K562 (cell line): ENCODE measurements at regions not wholly inside any gene's neighbourhood (a gene's known extent, or its start where the extent isn't known, plus 50 kb on each side); places are given as distances from the start of the nearest gene placed in this dataset.

Experiments used
- ATAC-seq: fragments of 200-7000 bp; cut with Tn5 transposase; 3 replicates; pipeline ENCODE4 v1.9.1; 2020; ENCODE audit warnings: moderate library complexity
- BruUV-seq: library from RNA; stranded (reverse); fragments of 400-500 nt; replicated peaks from 2 replicates; lab custom pipeline; 2021; lab: Mats Ljungman, UMichigan
- CTCF ChIA-PET: fragments of 300-600 bp; formaldehyde crosslinking; extraction: SDS; loops from one replicate; lab custom pipeline; 2021; ENCODE audit warnings: low intra/inter-chr PET ratio; lab: Yijun Ruan, JAX
- POLR2A ChIA-PET: fragments of 300-600, 350-650 bp; sonication (Branson Sonifier 250); formaldehyde crosslinking; extraction: SDS; loops from one replicate; lab custom pipeline; 2021; ENCODE audit warnings: antibody characterized with exemption, inconsistent platforms; lab: Yijun Ruan, JAX
- DNase-seq, 4 experiments: peaks; one replicate each; pipeline versions ENCODE4 v3.0.0 to v3.0.0-alpha.2; 2011 to 2018; ENCODE audit warnings: low spot score in 3 of 4, mixed read lengths in 3 of 4; ENCODE audit errors: extremely low read depth in 1 of 4
- FAIRE-seq: peaks from 2 replicates; lab custom pipeline; 2011; peaks lifted over from hg19 to GRCh38; lab: Jason Lieb, UNC
- H2AFZ ChIP-seq: 2 replicates; pipeline ENCODE4 v1.6.0; 2011; ENCODE audit warnings: low read depth, low read length, control low read depth, inconsistent platforms
- H3K27ac ChIP-seq: fragments of 200-600 bp; 3 replicates; pipeline ENCODE4 v1.8.0; 2011; ENCODE audit warnings: low read depth, mild to moderate bottlenecking, control low read depth, inconsistent platforms, low read length, moderate library complexity, mixed read lengths; ENCODE audit errors: extremely low read depth
- H3K27me3 ChIP-seq, 2 experiments: fragments of 300-600 bp in 1 of 2; 2 replicates in 1 of 2; 3 replicates in 1 of 2; pipeline versions ENCODE4 v1.6.0 to v1.8.0; 2011; ENCODE audit warnings: inconsistent platforms in 2 of 2, low read length in 2 of 2, mild to moderate bottlenecking in 1 of 2, mixed read lengths in 1 of 2, moderate library complexity in 1 of 2; ENCODE audit not compliant: control insufficient read depth in 2 of 2, insufficient read depth in 2 of 2
- H3K36me3 ChIP-seq: fragments of 300-600 bp; 3 replicates; pipeline ENCODE4 v1.8.0; 2011; ENCODE audit warnings: mild to moderate bottlenecking, low read length, inconsistent platforms; ENCODE audit not compliant: control insufficient read depth, insufficient read depth
- H3K4me1 ChIP-seq, 2 experiments: fragments of 200-600 bp in 1 of 2; replicated peaks in 1 of 2; 2 replicates in 1 of 2; 3 replicates in 1 of 2; pipeline versions ENCODE4 v1.5.1 to v1.8.0; 2011; ENCODE audit warnings: inconsistent platforms in 2 of 2, low read length in 2 of 2, mild to moderate bottlenecking in 1 of 2, mixed read lengths in 1 of 2, moderate library complexity in 1 of 2; ENCODE audit not compliant: control insufficient read depth in 2 of 2, insufficient read depth in 2 of 2
- H3K4me2 ChIP-seq: 2 replicates; pipeline ENCODE4 v1.6.1; 2011; ENCODE audit warnings: low read length, control low read depth, inconsistent platforms, mixed read lengths; ENCODE audit not compliant: insufficient read depth
- H3K4me3 ChIP-seq: fragments of 200-600 bp; sonication (generic), shearing (Covaris generic); 2 replicates; pipeline ENCODE4 v1.5.1; 2016; ENCODE audit warnings: control low read depth, inconsistent platforms
- H3K79me2 ChIP-seq: fragments of 200-600 bp; 3 replicates; pipeline ENCODE4 v1.8.0; 2011; ENCODE audit warnings: low read length, inconsistent platforms; ENCODE audit not compliant: control insufficient read depth, insufficient read depth
- H3K9ac ChIP-seq, 2 experiments: 2 replicates each; pipeline versions ENCODE4 v1.6.0 to v1.6.1; 2011; ENCODE audit warnings: low read depth in 2 of 2, low read length in 2 of 2, control low read depth in 1 of 2, inconsistent platforms in 1 of 2, mild to moderate bottlenecking in 1 of 2, mixed read lengths in 1 of 2; ENCODE audit not compliant: insufficient read depth in 1 of 2
- H3K9me1 ChIP-seq: one replicate; pipeline ENCODE4 v1.6.0; 2011; ENCODE audit warnings: inconsistent platforms, mild to moderate bottlenecking, low read length, moderate library complexity; ENCODE audit not compliant: control insufficient read depth, insufficient read depth
- H3K9me3 ChIP-seq: replicated peaks from 2 replicates; pipeline ENCODE4 v1.5.1; 2011; ENCODE audit warnings: low read depth, low read length, inconsistent platforms; ENCODE audit not compliant: control insufficient read depth, insufficient read depth
- H4K20me1 ChIP-seq: replicated peaks from 2 replicates; pipeline ENCODE4 v1.6.1; 2011; ENCODE audit warnings: low read length, inconsistent platforms, mixed read lengths; ENCODE audit not compliant: control insufficient read depth, insufficient read depth
- E2F6 ChIP-seq, 2 experiments: IDR thresholded peaks; 2 replicates each; pipeline ENCODE4 v1.6.1; 2011; ENCODE audit warnings: borderline replicate concordance in 1 of 2, control low read depth in 1 of 2, low read depth in 1 of 2, low read length in 1 of 2, mild to moderate bottlenecking in 1 of 2, mixed read lengths in 1 of 2, moderate library complexity in 1 of 2; ENCODE audit not compliant: insufficient read depth in 1 of 2, insufficient read length in 1 of 2, poor library complexity in 1 of 2, severe bottlenecking in 1 of 2; ENCODE audit errors: extremely low read depth in 1 of 2
- FOXJ2 ChIP-seq: fragments of 200-800 bp; sonication (Bioruptor generic); IDR thresholded peaks from 2 replicates; pipeline ENCODE4 v1.6.1; 2016; ENCODE audit warnings: missing genetic modification characterization, missing compliant biosample characterization
- MCM7 ChIP-seq, 2 experiments: fragments of 450-650 bp; IDR thresholded peaks; 2 replicates each; pipeline ENCODE4 v1.6.1; 2016 to 2018
- MGA ChIP-seq: fragments of 450-650 bp; IDR thresholded peaks from 2 replicates; pipeline ENCODE4 v1.6.1; 2016; ENCODE audit warnings: mild to moderate bottlenecking, moderate library complexity
- OTX1 ChIP-seq: fragments of 450-650 bp; formaldehyde crosslinking; IDR thresholded peaks from 2 replicates; pipeline ENCODE4 v1.4.0; 2022; ENCODE audit warnings: mild to moderate bottlenecking
- RBM39 ChIP-seq: fragments of 200-400 bp; formaldehyde crosslinking; optimal IDR thresholded peaks from 2 replicates; pipeline ENCODE3; 2018; ENCODE audit warnings: low read depth, low read length
- ZNF277 ChIP-seq: fragments of 250-450 bp; sonication (Bioruptor Pico); IDR thresholded peaks from 2 replicates; pipeline ENCODE4 v1.8.0; 2022; ENCODE audit warnings: inconsistent platforms, mild to moderate bottlenecking, moderate library complexity, borderline replicate concordance
- ZNF830 ChIP-seq: fragments of 250-450 bp; sonication (Bioruptor Pico); IDR thresholded peaks from 2 replicates; pipeline ENCODE4 v1.5.0; 2021; ENCODE audit warnings: mild to moderate bottlenecking
- WGBS: fragments of 100-300 bp; shearing (Covaris generic); methylation state at CpG from one replicate; pipeline ENCODE4 v1.1.6; 2016; ENCODE audit warnings: low coverage, mixed read lengths; ENCODE audit not compliant: insufficient coverage; ENCODE audit errors: missing lambda C conversion rate; 5-methylcytosine and 5-hydroxymethylcytosine counted together
- in situ Hi-C: fragments of 300-500 bp; cut with MboI; formaldehyde crosslinking; loops from 4 replicates; pipeline ENCODE4 v1.15.0; 2018; ENCODE audit warnings: inconsistent platforms, mixed read lengths
- intact Hi-C: fragments of 100-400 bp; cut with micrococcal nuclease; formaldehyde crosslinking; loops from 2 replicates; pipeline ENCODE4 v1.14.2; 2022

GRCh38 chr13:53340505-53341143 lies 312.0 kb downstream of the OLFM4 start:
- Histone ChIP-seq H3K79me2 (no peaks in the 10 kb centered on the region), H3K27me3 (no peaks in the 10 kb centered on the region), H3K9me1 (no peaks in the 10 kb centered on the region), H3K9me3 (no peaks in the 10 kb centered on the region), H4K20me1 (no peaks in the 10 kb centered on the region), H3K36me3 (no peaks in the 10 kb centered on the region), H2AFZ (no peak overlapping the region), H3K27ac (no peak overlapping the region), H3K4me3 (no peak overlapping the region), H3K4me2 (no peak overlapping the region), H3K4me1 (no peaks in the 10 kb centered on the region), H3K9ac (no peak overlapping the region)
- in situ Hi-C loops (no loop called here), intact Hi-C loops (no loop called here)
- ChIA-PET POLR2A (no interaction called here), CTCF (no interaction called here)
- WGBS, result 0% methylated on average over 1 of the region's 1 CpG
- FAIRE-seq (no peak), ATAC-seq (no peak), DNase-seq (no peak)
- no TSS peak for BruUV-seq
- no peak for TF ChIP-seq ZNF830 (CRISPR knock-in tag)
- TF ChIP-seq MGA, result no peak
- no peak for TF ChIP-seq RBM39
- TF ChIP-seq ZNF277 (CRISPR knock-in tag), result no peak
- TF ChIP-seq FOXJ2 (tag), result no peak
- no peak for TF ChIP-seq OTX1 (CRISPR knock-in tag)
- TF ChIP-seq E2F6 (IDR thresholded peaks at IDR 0.05; ENCODE audit: borderline replicate concordance in 1 of 2, extremely low read depth in 1 of 2, insufficient read depth in 1 of 2, insufficient read length in 1 of 2, low read depth in 1 of 2, low read length in 1 of 2, poor library complexity in 1 of 2, severe bottlenecking in 1 of 2), result no peak
- no peak for TF ChIP-seq MCM7 (IDR thresholded peaks at IDR 0.05)
